ENCODE measurements at regions not wholly inside any gene's neighbourhood (a gene's known extent, or its start where the extent isn't known, plus 50 kb on each side); places are given as distances from the start of the nearest gene placed in this dataset.

- no peak for TF ChIP-seq POLR2A (IDR thresholded peaks at IDR 0.05)
- TF ChIP-seq CTCF (IDR thresholded peaks at IDR 0.05) = no peak
- no peak overlapping the region for H3K4me3 ChIP-seq (ENCODE audit: low read depth, poor library complexity, severe bottlenecking)
- WGBS, 2 donors = 25 to 35% methylated on average over 10 of the region's 10 CpGs
- intact Hi-C loops (cut with DNase I; ENCODE audit: low total_unique reads) = no loop called here
- no peak for DNase-seq (ENCODE audit: low spot score in 2 of 2)
Measured at GRCh38 chr3:107117922-107118536, 259.2 kb upstream of the CCDC54 start.

- no peak for TF ChIP-seq POLR2A (IDR thresholded peaks at IDR 0.05)
- no peak for TF ChIP-seq CTCF (IDR thresholded peaks at IDR 0.05)
- no peak overlapping the region for H3K4me3 ChIP-seq (ENCODE audit: low read depth, poor library complexity, severe bottlenecking)
- DNase-seq (ENCODE audit: low spot score in 2 of 2) = no peak
- whole genome bisulfite sequencing, 2 donors = 13 to 29% methylated on average over 1 of the region's 1 CpG
- intact Hi-C loops (cut with DNase I; ENCODE audit: low total_unique reads) = no loop called here
Measured at GRCh38 chr3:107124885-107125284, 252.4 kb upstream of the CCDC54 start.

GRCh38 chr3:107128946-107129345 lies 248.3 kb upstream of the CCDC54 start:
- no peak overlapping the region for H3K4me3 ChIP-seq (ENCODE audit: low read depth, poor library complexity, severe bottlenecking)
- TF ChIP-seq POLR2A (IDR thresholded peaks at IDR 0.05) (no peak), CTCF (IDR thresholded peaks at IDR 0.05) (no peak)
- intact Hi-C loops (cut with DNase I; ENCODE audit: low total_unique reads) = no loop called here
- 18 to 30% methylated on average over 3 of the region's 3 CpGs for WGBS, 2 donors
- DNase-seq (ENCODE audit: low spot score in 2 of 2) = no peak

- no peak overlapping the region for H3K4me3 ChIP-seq (ENCODE audit: low read depth, poor library complexity, severe bottlenecking)
- no peak for DNase-seq (ENCODE audit: low spot score in 2 of 2)
- TF ChIP-seq CTCF (IDR thresholded peaks at IDR 0.05) (no peak), POLR2A (IDR thresholded peaks at IDR 0.05) (no peak)
- intact Hi-C loops (cut with DNase I; ENCODE audit: low total_unique reads) = no loop called here
- 85 to 93% methylated on average over 6 of the region's 6 CpGs for WGBS, 2 donors
Measured at GRCh38 chr3:107130089-107130700, 247.0 kb upstream of the CCDC54 start.

- no peak for TF ChIP-seq CTCF (IDR thresholded peaks at IDR 0.05)
- TF ChIP-seq POLR2A (IDR thresholded peaks at IDR 0.05) = no peak
- WGBS, 2 donors = 93 to 95% methylated on average over 11 of the region's 11 CpGs
- intact Hi-C loops (cut with DNase I; ENCODE audit: low total_unique reads) = no loop called here
- DNase-seq (ENCODE audit: low spot score in 2 of 2) = no peak
- no peak overlapping the region for H3K4me3 ChIP-seq (ENCODE audit: low read depth, poor library complexity, severe bottlenecking)
Measured at GRCh38 chr3:107132674-107133073, 244.6 kb upstream of the CCDC54 start.

GRCh38 chr3:107133891-107134290 lies 243.3 kb upstream of the CCDC54 start:
- 87 to 95% methylated on average over 3 of the region's 3 CpGs for WGBS, 2 donors
- TF ChIP-seq CTCF (IDR thresholded peaks at IDR 0.05) (no peak), POLR2A (IDR thresholded peaks at IDR 0.05) (no peak)
- intact Hi-C loops (cut with DNase I; ENCODE audit: low total_unique reads) = no loop called here
- H3K4me3 ChIP-seq (ENCODE audit: low read depth, poor library complexity, severe bottlenecking) = no peak overlapping the region
- DNase-seq (ENCODE audit: low spot score in 2 of 2) = no peak
